ELF-1 (cell line): ENCODE measurements at regions not wholly inside any gene's neighbourhood (a gene's known extent, or its start where the extent isn't known, plus 50 kb on each side); places are given as distances from the start of the nearest gene placed in this dataset.
"Not testable (repeated sequence)": the region's sequence is repeated elsewhere in the genome, so short reads cannot be mapped to it uniquely, and the experiment has no call there.

ENCODE experiments used
- DNase-seq: peaks from one replicate; pipeline ENCODE4 v3.0.0-alpha.2; 2016; ENCODE audit warnings: low read depth, low spot score

- no peak for DNase-seq
These were observed 1677.1 kb downstream of the KCNT2 start for GRCh38 chr1:194931166-194931565.

- no peak for DNase-seq
These were observed 1678.1 kb downstream of the KCNT2 start for GRCh38 chr1:194930132-194930531.

DNA sequence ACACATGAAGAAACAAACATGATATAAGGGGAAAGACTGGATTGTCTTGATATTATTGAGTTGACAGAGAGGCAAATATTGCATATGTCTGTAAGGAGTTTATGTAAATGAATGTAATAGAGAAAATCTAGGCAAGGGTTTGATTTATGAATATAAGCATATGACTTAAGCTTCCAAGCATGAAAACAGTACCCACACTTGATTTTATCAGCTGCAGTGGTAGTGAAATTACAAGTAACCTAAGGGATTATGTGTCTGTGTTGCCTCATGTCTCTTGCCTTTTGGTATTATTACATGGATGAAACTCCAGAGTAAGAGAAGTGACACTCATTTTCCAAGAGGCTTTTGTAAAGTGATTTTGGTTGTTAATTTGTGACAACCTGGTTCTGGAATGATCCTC, 1678.9 kb downstream of the KCNT2 start:
- no peak for DNase-seq

GRCh38 chr1:194919146-194919545, 1689.1 kb downstream of the KCNT2 start:
- no peak for DNase-seq

DNA sequence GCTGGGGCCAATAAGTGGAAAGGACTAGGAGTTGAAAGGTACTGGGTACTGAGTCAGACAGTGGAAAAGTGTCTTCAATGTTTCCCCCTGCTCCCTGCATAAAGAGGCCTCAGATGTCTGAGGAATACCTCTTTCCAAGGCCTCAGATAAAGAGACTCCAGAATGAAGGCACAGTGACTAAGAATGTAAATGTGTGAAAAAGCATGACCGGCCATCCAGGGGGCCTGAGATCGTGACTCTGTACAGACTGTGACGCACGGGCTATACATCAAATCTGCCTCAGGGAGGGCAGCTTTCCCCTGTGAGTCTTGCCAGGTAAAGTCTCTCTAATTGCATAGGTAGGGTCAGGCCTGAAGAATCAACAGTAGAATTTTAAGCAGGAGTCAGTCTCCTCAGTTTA, 1690.5 kb downstream of the KCNT2 start:
- DNase-seq = no peak

GRCh38 chr1:194908643-194909042, 1699.6 kb downstream of the KCNT2 start:
- DNase-seq = no peak

- no peak for DNase-seq
These were observed 1704.7 kb downstream of the KCNT2 start for GRCh38 chr1:194903524-194903923.

DNA sequence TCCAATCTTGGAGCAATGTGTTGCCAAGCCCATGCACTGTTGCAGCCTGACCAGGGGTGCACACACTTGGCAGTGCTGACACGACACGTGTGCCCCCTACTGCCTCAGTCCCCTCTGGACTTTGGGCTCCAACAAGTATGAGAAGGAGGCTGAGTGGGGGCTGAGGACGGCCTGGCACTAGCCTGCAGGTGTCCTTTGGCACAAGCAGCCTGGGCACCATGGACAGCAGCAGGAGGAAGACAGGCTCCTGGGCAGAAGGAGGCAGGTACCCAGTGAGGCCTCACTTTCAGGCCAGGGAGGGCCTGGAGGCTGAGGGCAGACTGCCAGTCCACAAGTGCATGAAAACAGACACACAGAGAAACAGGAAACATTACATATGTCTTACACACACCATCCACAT, 1702.9 kb upstream of the B3GALT2 start:
- DNase-seq = no peak

- DNase-seq = no peak
These were observed 1684.4 kb upstream of the B3GALT2 start for GRCh38 chr1:194870860-194871259.

- no peak for DNase-seq
These were observed 1679.7 kb upstream of the B3GALT2 start for GRCh38 chr1:194866153-194866552.

- DNase-seq = no peak
These were observed 1679.0 kb upstream of the B3GALT2 start for GRCh38 chr1:194865383-194865782.

GRCh38 chr1:194862129-194862528, 1675.7 kb upstream of the B3GALT2 start:
- no peak for DNase-seq

DNA sequence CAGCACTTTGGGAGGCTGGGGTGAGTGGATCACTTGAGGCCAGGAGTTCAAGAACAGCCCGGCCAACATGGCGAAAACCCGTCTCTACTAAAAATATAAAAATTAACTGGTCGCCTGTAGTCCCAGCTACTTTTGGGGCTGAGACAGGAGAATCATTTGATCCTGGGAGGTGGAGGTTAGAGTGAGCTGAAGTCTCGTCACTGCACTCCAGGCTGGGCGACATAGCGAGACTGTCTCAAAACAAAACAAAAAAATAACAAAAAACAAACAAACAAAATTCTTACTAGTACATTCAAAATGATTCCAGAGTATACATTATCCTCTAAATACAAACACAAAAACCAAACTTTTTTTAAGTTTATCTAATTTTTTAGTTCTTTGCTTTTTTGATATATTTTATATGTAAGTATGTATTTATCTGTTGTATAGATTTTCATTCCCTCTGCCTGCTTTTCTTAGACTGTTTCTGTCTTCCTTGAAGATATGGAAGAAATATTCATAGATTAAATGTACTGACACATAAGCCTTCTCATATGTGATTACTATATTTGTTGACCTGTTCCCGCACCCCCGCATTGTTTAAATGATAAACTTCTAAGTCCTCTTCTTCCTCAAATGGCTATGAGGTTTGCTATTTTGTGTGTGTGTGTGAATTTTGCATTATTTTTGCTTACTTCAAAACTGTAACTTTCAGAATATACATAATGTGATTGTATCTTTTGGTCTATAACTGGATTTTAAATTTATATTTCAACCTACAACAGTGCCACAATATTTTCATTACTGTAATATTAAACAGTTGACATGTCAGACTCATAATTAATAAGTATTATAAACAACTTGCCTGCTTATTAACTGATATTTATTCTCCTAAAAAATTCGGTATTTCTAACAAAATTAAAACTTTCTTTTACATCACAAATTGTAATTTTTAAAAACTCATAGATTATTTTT, 1674.1 kb upstream of the B3GALT2 start:
- DNase-seq = no peak

DNA sequence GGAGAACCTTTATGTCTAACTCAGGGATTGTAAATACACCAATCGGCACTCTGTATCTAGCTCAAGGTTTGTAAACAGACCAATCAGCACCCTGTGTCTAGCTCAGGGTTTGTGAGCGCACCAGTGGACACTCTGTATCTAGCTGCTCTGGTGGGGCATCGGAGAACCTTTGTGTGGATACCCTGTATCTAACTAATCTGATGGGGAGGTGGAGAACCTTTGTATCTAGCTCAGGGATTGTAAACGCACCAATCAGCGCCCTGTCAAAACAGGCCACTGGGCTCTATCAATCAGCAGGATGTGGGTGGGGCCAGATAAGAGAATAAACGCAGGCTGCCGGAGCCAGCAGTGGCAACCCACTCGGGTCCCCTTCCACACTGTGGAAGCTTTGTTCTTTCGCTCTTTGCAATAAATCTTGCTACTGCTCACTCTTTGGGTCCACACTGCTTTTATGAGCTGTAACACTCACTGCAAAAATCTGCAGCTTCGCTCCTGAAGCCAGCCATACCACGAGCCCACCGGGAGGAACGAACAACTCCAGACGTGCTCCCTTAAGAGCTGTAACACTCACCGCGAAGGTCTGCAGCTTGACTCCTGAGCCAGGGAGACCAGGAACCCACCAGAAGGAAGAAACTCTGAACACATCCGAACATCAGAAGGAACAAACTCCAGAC, 1673.2 kb upstream of the B3GALT2 start:
- not testable (repeated sequence) for DNase-seq

DNA sequence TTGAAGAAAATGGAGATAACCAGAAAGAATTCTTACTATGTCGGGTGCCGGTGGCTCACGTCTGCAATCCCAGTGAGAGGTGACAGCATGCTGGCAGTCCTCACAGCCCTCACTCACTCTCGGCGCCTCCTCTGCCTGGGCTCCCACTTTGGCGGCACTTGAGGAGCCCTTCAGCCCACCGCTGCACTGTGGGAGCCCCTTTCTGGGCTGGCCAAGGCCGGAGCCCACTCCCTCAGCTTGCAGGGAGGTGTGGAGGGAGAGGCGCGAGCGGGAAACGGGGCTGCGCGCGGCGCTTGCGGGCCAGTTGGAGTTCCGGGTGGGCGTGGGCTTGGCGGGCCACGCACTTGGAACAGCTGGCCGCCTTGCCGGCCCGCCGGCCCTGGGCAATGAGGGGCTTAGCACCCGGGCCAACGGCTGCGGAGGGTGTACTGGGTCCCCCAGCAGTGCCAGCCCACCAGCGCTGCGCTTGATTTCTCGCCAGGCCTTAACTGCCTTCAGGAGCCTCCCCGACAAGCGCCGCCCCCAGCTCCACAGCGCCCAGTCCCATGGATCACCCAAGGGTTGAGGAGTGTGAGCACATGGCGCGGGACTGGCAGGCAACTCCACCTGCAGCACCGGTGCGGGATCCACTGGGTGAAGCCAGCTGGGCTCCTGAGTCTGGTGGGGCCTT, 1672.5 kb upstream of the B3GALT2 start:
- DNase-seq = not testable (repeated sequence)

- no peak for DNase-seq
These were observed 1671.0 kb upstream of the B3GALT2 start for GRCh38 chr1:194857413-194857812.

- DNase-seq = no peak
These were observed 1662.4 kb upstream of the B3GALT2 start for GRCh38 chr1:194848846-194849245.

DNA sequence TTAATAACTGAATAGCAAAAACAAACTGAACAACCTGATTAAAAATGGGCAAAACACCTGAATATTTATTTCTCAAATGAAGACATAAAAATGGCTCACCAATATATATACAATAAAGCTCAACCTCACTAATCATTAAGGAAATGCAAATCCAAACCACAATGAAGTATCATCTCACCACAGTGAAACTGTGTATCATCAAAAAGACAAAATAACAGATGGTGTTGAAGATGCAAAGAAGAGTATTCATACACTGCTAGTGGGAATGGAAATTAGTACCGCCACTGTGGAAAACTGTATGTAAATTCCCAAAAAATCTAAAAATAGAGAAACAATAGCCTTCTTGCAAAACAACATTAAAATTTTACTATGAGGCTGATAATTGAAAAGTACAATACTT, 1660.1 kb upstream of the B3GALT2 start:
- no peak for DNase-seq

GRCh38 chr1:194843077-194843476, 1656.7 kb upstream of the B3GALT2 start:
- no peak for DNase-seq

DNA sequence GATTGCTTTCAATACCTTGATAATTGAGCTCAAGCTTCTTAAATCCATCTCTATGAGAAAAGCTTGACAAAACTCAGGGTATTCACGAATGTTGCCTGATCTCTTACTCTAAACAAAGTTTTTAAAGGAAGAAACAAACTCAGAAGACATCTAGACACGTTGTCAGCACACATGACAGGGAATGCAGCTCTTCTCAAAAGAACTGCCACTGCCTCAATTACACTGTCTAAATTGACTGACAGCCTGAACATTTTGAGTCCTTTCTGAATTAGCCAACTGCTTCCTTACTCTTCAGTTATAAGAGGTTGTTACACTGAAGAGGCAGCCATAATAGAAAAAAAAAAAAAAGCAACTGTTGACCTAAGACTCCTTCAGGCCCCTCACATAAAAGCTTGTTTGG, 1646.7 kb upstream of the B3GALT2 start:
- DNase-seq = no peak

- not testable (repeated sequence) for DNase-seq
These were observed 1645.2 kb upstream of the B3GALT2 start for GRCh38 chr1:194831595-194831994.

GRCh38 chr1:194830387-194830786, 1644.0 kb upstream of the B3GALT2 start:
- DNase-seq = no peak
